ENCODE measurements at regions not wholly inside any gene's neighbourhood (a gene's known extent, or its start where the extent isn't known, plus 50 kb on each side); places are given as distances from the start of the nearest gene placed in this dataset.

DNA sequence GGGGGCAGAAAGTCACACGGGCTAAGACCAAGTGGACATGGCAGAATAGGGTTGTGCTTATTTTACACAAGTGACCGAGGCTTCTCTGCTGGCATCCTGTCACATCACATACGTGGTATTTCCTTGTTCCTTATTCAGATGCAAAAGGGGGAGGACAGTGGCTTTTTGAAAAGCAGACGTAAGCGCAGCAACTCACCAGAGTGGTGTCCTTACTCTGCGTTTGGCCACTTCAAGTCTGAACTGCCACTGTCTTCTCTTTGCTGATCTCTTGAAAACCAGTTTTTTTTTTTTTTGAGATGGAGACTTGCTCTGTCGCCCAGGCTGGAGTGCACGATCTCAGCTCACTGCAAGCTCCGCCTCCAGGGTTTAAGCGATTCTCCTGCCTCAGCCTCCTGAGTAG is 113.2 kb downstream of the SOX2 start:
- Mint-ChIP-seq H3K27ac (no peak overlapping the region), H3K9me3 (peaks cover 11% of the 10 kb centered on the region), H3K36me3 (no peaks in the 10 kb centered on the region), H3K4me1 (no peaks in the 10 kb centered on the region), H3K4me3 (no peak overlapping the region)
- ATAC-seq (no peak), DNase-seq (ENCODE audit: low spot score in 2 of 2) (no peak)

DNA sequence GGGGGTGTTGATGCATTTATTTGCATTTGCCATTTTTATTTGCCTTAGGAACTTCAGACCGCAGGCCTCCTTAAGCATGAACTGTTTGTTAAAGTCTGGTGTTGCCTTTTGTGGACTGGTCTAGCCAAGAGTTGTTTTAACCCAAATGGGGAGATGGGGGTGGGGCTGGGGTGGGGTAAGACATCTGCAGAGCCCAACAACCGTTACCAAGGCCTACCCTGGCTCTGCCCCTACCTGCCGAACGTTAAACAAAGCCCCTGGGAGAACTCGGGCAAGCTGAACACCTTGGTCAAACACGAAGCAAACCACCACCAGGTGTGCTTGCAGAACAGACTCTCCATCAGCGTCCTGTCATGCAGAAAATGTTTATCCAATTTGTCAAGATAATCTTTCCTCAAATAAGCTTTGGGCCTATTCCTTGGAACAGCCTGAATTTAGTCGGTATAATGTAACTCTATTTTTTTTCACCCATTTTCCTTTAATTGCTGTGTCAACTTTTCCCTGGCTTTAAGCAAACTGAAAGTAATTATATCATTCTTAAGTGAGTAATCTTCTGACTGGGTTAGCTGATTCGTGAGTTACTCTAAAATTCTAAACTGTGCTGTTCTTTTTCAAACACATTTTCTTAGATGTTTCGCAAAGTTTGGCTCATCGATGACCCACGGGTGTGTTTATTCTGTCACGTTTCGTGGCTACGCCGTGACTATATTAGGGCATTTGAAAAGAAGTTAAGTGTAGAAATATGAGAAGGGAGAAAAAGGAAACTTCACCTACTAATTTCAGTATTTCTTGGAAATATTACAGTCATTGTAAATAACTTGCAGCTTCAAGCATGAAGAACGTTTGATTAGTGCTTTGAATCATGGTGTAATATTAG is 127.6 kb downstream of the SOX2 start:
- ATAC-seq (no peak), DNase-seq (ENCODE audit: low spot score in 2 of 2) (no peak)
- Mint-ChIP-seq H3K4me3 (no peak overlapping the region), H3K27ac (no peak overlapping the region), H3K36me3 (no peaks in the 10 kb centered on the region), H3K9me3 (no peaks in the 10 kb centered on the region), H3K4me1 (no peaks in the 10 kb centered on the region)

DNA sequence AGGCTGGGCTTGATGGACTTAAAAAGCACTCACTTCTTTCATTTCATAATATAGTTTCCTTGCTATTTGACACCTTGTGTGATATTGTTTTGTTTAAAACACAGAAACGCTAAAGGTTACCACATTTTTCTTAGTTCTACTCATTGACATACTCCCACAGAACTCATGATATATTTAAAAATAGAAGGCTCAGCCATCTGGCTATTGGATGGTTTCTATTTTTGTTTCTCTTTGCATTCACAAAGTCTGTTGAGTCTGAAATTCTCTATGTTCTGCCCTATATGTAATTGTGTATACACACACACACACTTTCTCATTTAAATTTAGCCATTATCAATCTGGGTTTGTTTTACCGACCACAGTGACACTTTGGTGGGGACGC is 128.2 kb downstream of the SOX2 start:
- ATAC-seq = no peak
- Mint-ChIP-seq H3K4me1 (no peaks in the 10 kb centered on the region), H3K4me3 (no peak overlapping the region), H3K27ac (no peak overlapping the region), H3K36me3 (no peaks in the 10 kb centered on the region), H3K9me3 (no peaks in the 10 kb centered on the region)
- DNase-seq (ENCODE audit: low spot score in 2 of 2) = no peak

DNA sequence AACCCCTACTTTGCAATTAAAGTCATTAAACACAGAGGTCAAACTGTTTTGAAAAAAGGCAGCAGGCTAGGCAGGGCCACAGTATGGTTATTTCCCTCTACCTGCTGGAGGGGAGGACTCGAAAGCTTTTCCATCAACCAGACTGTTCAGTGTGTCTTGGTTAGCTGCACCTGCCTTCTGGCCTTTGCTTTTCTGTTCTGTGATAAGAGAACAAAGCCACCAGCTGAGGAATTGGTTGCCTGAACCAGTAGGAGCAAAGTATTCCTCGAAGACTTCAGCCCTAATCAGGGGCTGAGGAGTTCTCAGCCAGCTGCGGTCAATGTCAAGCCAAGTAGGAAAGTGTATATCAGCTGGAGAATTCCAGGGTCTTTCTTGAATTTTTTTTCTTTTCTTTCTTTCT is 132.5 kb downstream of the SOX2 start:
- no peak for ATAC-seq

DNA sequence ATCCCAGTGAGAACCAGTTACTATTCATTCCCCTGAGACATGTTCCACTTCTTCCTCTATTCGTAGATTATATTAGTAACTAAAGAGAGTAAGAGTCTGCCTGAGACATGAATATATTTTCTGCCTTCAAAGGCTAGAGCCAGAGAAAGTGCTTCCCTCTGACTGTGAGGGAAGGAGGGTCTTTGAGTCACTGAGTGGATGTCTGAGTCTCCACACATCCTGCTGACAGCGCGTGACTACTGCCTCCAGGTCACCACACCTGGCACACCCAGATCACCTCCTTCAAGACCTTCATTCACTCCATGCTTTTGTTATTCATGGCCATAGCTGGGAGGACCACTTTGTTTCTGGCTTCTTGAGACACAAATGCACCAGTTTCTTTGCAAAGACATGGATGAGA is 135.6 kb downstream of the SOX2 start:
- DNase-seq (ENCODE audit: low spot score in 2 of 2) (no peak), ATAC-seq (peak; percentile 29)
- no peak overlapping the region for H3K4me3 Mint-ChIP-seq
- no peaks in the 10 kb centered on the region for H3K9me3 Mint-ChIP-seq
- no peaks in the 10 kb centered on the region for H3K36me3 Mint-ChIP-seq
- no peaks in the 10 kb centered on the region for H3K4me1 Mint-ChIP-seq
- no peak overlapping the region for H3K27ac Mint-ChIP-seq

More for the DNA sequence above, 132.5 kb downstream of the SOX2 start:
- Mint-ChIP-seq H3K9me3 (no peaks in the 10 kb centered on the region), H3K4me3 (no peak overlapping the region), H3K27ac (no peak overlapping the region), H3K4me1 (no peaks in the 10 kb centered on the region), H3K36me3 (no peaks in the 10 kb centered on the region)
- no peak for DNase-seq (ENCODE audit: low spot score in 2 of 2)

DNA sequence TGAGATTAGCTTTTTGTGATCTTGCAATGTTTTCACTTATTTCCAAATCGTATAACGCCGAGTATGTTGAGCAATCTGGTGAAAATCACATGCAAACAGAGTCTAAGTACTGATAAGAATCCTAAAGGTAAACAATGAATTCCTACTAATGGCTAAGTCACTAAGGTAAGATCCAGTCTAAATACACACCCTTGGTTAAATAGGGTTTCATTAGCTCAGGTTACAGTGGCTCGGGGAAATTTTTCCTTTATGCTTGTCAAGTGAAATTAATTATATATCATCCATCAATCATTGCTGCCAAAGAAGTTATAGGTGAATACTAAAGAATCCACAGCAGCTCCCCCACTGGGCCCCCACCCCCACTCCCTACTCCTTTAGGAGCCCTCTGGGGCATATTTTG is 139.3 kb downstream of the SOX2 start:
- DNase-seq (ENCODE audit: low spot score in 2 of 2) (no peak), ATAC-seq (no peak)
- Mint-ChIP-seq H3K36me3 (no peaks in the 10 kb centered on the region), H3K4me1 (no peaks in the 10 kb centered on the region), H3K9me3 (no peaks in the 10 kb centered on the region), H3K27ac (no peak overlapping the region), H3K4me3 (no peak overlapping the region)

DNA sequence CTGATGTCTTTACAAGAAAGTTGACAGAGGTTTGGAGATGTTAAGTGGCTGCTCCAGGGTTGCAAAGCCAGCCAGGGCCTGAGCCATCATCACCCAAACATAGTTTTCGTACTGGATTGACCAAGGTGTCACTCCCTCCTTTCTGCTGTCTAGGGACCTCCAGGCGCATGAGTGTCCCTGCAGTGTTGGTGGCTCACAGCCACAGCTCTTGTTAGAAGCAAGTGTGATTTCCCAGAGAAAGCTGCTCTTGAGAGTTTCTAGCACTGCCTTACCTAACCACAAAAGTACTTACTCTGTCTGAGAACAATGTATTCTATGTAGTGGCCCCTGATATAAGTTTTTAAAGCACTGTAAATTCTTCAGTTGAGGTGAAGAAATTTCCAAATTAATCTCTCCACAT is 144.1 kb downstream of the SOX2 start:
- no peaks in the 10 kb centered on the region for H3K4me1 Mint-ChIP-seq
- no peak overlapping the region for H3K4me3 Mint-ChIP-seq
- H3K27ac Mint-ChIP-seq = no peak overlapping the region
- DNase-seq (ENCODE audit: low spot score in 2 of 2) (no peak), ATAC-seq (no peak)
- no peaks in the 10 kb centered on the region for H3K36me3 Mint-ChIP-seq
- no peaks in the 10 kb centered on the region for H3K9me3 Mint-ChIP-seq

DNA sequence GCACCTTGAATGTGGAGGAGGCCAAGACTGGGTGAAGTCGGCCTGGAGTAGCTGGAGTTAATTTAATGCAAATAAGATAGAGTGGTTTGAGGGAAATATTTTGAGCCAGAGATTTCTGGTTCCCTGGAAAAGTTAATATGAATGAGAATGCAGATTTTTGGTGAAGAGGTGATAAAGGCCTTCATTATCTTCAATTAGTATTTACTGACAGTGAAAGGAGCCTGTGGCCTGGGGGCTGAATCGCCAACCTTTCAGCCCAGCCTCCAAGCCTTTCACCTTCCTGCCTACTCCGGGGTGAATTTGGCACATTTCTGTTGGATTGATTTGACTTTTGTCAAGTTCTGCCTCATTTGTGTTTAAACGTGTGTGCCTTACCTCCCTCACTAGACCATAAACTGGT is 147.8 kb downstream of the SOX2 start:
- ATAC-seq (no peak), DNase-seq (ENCODE audit: low spot score in 2 of 2) (no peak)
- H3K36me3 Mint-ChIP-seq = no peaks in the 10 kb centered on the region
- H3K4me1 Mint-ChIP-seq = no peaks in the 10 kb centered on the region
- no peak overlapping the region for H3K27ac Mint-ChIP-seq
- peaks cover 2% of the 10 kb centered on the region for H3K9me3 Mint-ChIP-seq
- no peak overlapping the region for H3K4me3 Mint-ChIP-seq

DNA sequence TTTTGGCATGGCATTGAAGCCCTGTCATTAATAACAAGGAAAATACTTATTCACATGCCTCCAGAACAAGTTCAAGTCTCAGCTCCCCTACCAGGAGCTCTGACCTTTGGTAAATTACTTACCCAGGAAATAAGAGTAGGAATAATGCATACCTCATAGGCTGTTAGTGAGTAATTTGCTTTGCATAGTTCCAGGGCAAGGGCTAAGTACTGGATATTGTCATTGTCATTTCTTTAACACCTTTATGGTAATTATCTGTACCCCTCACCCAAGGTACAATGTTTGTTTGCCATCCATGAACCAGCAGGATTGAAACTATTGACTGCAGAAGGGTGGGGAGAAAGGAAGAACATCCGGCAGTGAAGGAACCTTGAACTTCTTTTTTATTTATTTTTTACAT is 148.5 kb downstream of the SOX2 start:
- no peak for ATAC-seq
- H3K9me3 Mint-ChIP-seq = peaks cover 2% of the 10 kb centered on the region
- H3K36me3 Mint-ChIP-seq = no peaks in the 10 kb centered on the region
- no peak for DNase-seq (ENCODE audit: low spot score in 2 of 2)
- H3K4me3 Mint-ChIP-seq = no peak overlapping the region
- no peak overlapping the region for H3K27ac Mint-ChIP-seq
- H3K4me1 Mint-ChIP-seq = no peaks in the 10 kb centered on the region

DNA sequence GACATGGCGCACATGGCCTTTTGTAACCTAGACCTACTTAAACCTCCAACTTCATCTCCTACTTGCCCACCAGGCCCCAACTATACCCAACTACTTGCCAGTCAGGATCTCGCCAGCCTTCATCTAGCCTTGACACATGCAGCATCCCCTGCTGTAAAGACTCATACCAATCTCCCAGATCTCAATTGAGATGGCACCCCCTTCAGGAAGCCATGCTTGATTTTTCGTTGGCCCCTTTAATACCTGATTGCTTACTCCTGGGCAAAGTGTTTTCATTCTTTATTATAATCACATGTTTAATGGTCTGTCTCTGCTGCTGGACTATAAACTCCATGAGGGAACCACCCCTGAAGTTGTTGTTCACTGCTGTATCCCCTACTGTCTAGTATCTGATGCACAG is 150.8 kb downstream of the SOX2 start:
- Mint-ChIP-seq H3K4me3 (no peak overlapping the region), H3K4me1 (no peaks in the 10 kb centered on the region), H3K27ac (no peak overlapping the region), H3K9me3 (peaks cover 2% of the 10 kb centered on the region), H3K36me3 (no peaks in the 10 kb centered on the region)
- no peak for DNase-seq (ENCODE audit: low spot score in 2 of 2)
- ATAC-seq = no peak

DNA sequence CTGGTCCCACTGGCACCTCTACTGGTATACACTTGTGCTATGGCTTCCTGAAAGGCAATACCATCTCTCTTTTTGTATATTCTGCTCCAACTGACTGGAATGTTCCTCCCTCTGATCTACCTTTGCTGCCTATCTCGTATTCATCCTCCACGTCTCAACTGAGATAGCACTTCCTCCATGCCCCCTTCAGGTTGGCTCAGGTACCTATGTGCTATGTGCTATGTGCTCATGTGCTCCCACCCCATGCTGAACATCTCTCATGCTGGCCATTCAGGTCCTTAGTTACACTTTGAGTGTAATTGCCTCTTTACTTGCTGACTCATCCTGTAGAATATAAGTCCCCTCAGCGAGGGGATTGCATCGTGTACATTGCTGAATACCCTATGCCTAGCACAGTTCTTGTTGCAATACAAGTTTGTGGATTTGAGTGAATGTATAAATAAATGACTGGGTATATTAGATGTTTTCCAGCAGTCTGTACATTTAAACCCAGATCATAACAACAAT is 156.9 kb downstream of the SOX2 start:
- H3K4me3 Mint-ChIP-seq = no peak overlapping the region
- H3K4me1 Mint-ChIP-seq = no peaks in the 10 kb centered on the region
- ATAC-seq (no peak), DNase-seq (ENCODE audit: low spot score in 2 of 2) (no peak)
- H3K9me3 Mint-ChIP-seq = no peaks in the 10 kb centered on the region
- H3K27ac Mint-ChIP-seq = no peak overlapping the region
- no peaks in the 10 kb centered on the region for H3K36me3 Mint-ChIP-seq

DNA sequence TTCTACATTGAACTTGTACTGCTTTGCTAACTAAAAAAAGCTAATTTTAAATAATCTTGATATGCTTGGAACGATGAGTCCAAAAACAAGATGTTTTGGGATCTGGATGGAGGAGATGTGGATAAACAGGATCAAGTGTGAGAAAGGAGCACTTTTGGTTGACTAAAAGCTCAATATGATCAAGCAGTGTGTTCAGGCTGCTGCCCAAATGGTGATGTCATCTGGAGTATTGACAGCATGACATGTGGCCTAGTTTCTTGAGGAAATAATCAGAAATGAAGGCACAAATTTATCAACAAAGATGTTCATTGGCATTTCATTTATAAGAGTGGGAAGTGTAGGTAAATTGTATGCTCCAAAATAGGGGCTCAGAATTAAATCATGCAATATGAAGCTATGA is 161.2 kb downstream of the SOX2 start:
- no peak for DNase-seq (ENCODE audit: low spot score in 2 of 2)
- no peak for ATAC-seq
- Mint-ChIP-seq H3K36me3 (no peaks in the 10 kb centered on the region), H3K9me3 (no peaks in the 10 kb centered on the region), H3K4me1 (no peaks in the 10 kb centered on the region), H3K27ac (no peak overlapping the region), H3K4me3 (no peak overlapping the region)

DNA sequence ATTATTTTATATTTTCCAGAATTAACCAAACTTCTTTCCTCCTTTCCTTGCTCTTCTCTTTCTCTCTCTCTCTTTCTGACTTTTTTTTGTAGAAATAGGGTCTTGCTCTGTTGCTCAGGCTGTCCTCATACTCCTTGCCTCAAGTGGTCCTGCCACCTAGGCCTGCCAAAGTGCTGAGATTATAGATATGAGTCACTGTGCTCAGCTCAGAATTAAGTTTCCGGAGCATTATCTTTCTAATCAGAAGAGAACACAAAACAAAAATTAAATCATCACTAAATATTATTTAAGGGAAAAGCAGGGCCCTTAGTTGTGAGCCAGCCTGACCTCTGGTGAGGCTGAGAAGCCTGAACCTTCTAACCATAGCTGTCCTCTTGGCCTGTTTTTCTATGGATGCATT is 168.2 kb downstream of the SOX2 start:
- Mint-ChIP-seq H3K9me3 (no peaks in the 10 kb centered on the region), H3K36me3 (no peaks in the 10 kb centered on the region), H3K4me1 (no peaks in the 10 kb centered on the region), H3K27ac (no peak overlapping the region), H3K4me3 (no peak overlapping the region)
- ATAC-seq (no peak), DNase-seq (ENCODE audit: low spot score in 2 of 2) (no peak)

DNA sequence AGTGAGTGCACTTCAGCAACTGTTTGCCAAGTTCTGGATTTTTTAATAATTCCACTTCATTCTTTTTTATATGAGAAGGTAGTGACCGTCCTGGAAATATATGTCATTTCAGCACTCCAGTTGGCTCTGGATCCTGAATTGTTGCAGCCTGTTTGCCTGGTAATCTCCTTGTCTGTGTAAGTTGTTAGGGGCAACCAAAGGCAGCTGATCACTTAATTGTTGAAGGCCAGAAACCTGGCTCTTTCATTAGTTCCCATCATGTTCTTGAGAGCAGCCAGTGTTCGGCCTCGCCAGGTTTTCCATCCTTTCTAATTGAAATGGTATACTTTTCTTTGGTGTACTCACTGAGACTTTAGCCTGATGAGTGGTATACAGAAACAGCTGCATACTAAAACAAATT is 168.6 kb downstream of the SOX2 start:
- no peak for DNase-seq (ENCODE audit: low spot score in 2 of 2)
- Mint-ChIP-seq H3K36me3 (no peaks in the 10 kb centered on the region), H3K4me1 (no peaks in the 10 kb centered on the region), H3K4me3 (no peak overlapping the region), H3K27ac (no peak overlapping the region), H3K9me3 (no peaks in the 10 kb centered on the region)
- ATAC-seq = no peak

DNA sequence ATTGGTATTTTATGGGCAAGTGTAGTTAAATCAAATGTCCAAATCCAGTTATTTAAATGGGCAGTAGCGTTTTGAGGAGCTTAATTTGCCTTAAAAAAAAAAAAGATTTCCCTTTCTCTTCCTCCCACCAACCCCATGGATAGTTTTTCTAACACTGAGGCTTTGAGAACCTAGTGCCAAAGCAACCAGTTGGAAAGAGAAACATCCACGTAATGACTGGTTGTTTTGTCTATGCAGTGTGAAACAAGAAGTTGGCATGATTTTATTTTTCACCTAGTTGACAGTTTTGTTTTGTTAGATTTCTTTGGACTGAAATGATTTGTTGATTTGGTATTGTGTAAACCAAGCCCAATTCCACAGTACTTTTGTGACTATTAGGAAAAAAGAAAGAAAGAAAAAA is 170.0 kb downstream of the SOX2 start:
- H3K9me3 Mint-ChIP-seq = no peaks in the 10 kb centered on the region
- no peak overlapping the region for H3K4me3 Mint-ChIP-seq
- no peaks in the 10 kb centered on the region for H3K4me1 Mint-ChIP-seq
- H3K27ac Mint-ChIP-seq = no peak overlapping the region
- H3K36me3 Mint-ChIP-seq = no peaks in the 10 kb centered on the region
- ATAC-seq = no peak
- DNase-seq (ENCODE audit: low spot score in 2 of 2) = no peak

DNA sequence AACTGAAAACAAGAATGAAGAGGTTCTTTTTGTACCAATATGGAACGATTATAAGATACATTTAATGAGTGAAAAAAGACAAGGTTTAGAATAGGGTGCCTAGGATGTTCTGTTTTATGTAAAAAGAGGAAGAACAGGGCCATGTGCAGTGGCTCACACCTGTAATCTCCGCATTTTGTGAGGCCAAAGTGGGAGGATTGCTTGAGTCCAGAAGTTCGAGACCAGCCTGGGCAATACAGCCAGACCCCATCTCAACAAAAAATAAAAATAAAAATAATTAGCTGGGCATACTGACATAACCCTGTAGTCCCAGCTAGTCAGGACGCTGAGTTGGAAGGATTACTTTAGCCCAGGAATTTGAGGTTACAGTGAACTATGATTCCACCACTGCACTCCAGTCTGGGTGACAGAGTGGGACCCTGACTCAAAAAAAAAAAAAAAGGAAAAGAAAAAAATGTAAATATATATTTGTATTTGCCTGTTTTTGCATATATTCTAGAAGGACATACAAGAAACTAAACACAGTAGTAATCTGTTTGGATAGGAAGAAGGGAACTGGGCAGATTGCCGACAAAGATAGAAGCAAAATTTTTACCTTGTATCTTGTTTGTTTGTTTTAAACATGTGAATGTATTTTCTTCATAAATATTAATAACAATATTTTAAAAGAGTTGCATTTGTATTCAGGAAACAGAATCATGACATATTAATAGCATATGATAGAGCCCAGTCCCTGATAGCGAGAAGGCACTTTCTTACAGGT is 174.3 kb downstream of the SOX2 start:
- Mint-ChIP-seq H3K4me1 (no peaks in the 10 kb centered on the region), H3K27ac (no peak overlapping the region), H3K4me3 (no peak overlapping the region), H3K9me3 (no peaks in the 10 kb centered on the region), H3K36me3 (no peaks in the 10 kb centered on the region)
- DNase-seq (ENCODE audit: low spot score in 2 of 2) = no peak
- no peak for ATAC-seq
